WTC11 (cell line): ENCODE measurements at regions not wholly inside any gene's neighbourhood (a gene's known extent, or its start where the extent isn't known, plus 50 kb on each side); places are given as distances from the start of the nearest gene placed in this dataset.

Experiments used
- ATAC-seq: fragments of 200-7000 bp; cut with Tn5 transposase; 2 replicates; pipeline ENCODE4 v1.10.0; 2021; ENCODE audit warnings: mild to moderate bottlenecking, moderate library complexity
- CTCF ChIA-PET: fragments of 300-600 bp; sonication (Branson Sonifier 250); formaldehyde crosslinking; loops from one replicate; lab custom pipeline; 2021; ENCODE audit warnings: antibody characterized with exemption; lab: Charles Lee
- POLR2A ChIA-PET: fragments of 350-600 bp; sonication (Branson Sonifier 250); formaldehyde crosslinking; loops from one replicate; lab custom pipeline; 2021; ENCODE audit warnings: antibody characterized with exemption; lab: Charles Lee
- DNase-seq: peaks from one replicate; pipeline ENCODE4 v3.0.0; 2021; ENCODE audit warnings: low spot score
- H3K27ac Mint-ChIP-seq: 2 replicates; pipeline ENCODE4 v1.8.0; 2021; ENCODE audit warnings: mixed read lengths
- H3K27me3 Mint-ChIP-seq: 2 replicates; pipeline ENCODE4 v1.8.0; 2021; ENCODE audit warnings: low read depth, mild to moderate bottlenecking, moderate library complexity, mixed read lengths
- H3K36me3 Mint-ChIP-seq: 2 replicates; pipeline ENCODE4 v1.8.0; 2021; ENCODE audit warnings: mixed read lengths
- H3K4me1 Mint-ChIP-seq: 2 replicates; pipeline ENCODE4 v1.8.0; 2022; ENCODE audit warnings: mixed read lengths
- H3K4me3 Mint-ChIP-seq: 2 replicates; pipeline ENCODE4 v1.8.0; 2021; ENCODE audit warnings: mild to moderate bottlenecking, moderate library complexity, mixed read lengths
- H3K9me3 Mint-ChIP-seq: 2 replicates; pipeline ENCODE4 v1.8.0; 2021; ENCODE audit warnings: mixed read lengths
- FOXJ3 ChIP-seq: sonication (generic); formaldehyde crosslinking; IDR thresholded peaks from 2 replicates; pipeline ENCODE4 v1.9.0; 2021; ENCODE audit warnings: missing genetic modification reagents, mild to moderate bottlenecking, borderline replicate concordance
- GRHL2 ChIP-seq: fragments of 250-450 bp; sonication (Bioruptor Pico); IDR thresholded peaks from 2 replicates; pipeline ENCODE4 v1.8.0; 2022; ENCODE audit warnings: mild to moderate bottlenecking, moderate library complexity; ENCODE audit not compliant: insufficient replicate concordance, severe bottlenecking
- NFATC4 ChIP-seq: fragments of 250-450 bp; sonication (Bioruptor Pico); IDR thresholded peaks from 2 replicates; pipeline ENCODE4 v1.9.0; 2021; ENCODE audit warnings: mild to moderate bottlenecking
- NR2C2 ChIP-seq: sonication (generic); formaldehyde crosslinking; IDR thresholded peaks from 2 replicates; pipeline ENCODE4 v1.8.0; 2022; ENCODE audit warnings: mild to moderate bottlenecking, missing genetic modification reagents
- PRRX2 ChIP-seq: fragments of 250-450 bp; sonication (Bioruptor Pico); IDR thresholded peaks from 2 replicates; pipeline ENCODE4 v1.8.0; 2021; ENCODE audit warnings: mild to moderate bottlenecking
- TP53 ChIP-seq: sonication (generic); formaldehyde crosslinking; IDR thresholded peaks from 2 replicates; pipeline ENCODE4 v1.8.1; 2023; ENCODE audit warnings: mild to moderate bottlenecking, missing genetic modification reagents
- ZNF121 ChIP-seq: sonication (generic); formaldehyde crosslinking; IDR thresholded peaks from 2 replicates; pipeline ENCODE4 v1.8.0; 2023; ENCODE audit warnings: missing genetic modification reagents
- ZNF232 ChIP-seq: sonication (generic); formaldehyde crosslinking; IDR thresholded peaks from 2 replicates; pipeline ENCODE4 v1.8.0; 2022; ENCODE audit warnings: mild to moderate bottlenecking, missing genetic modification reagents
- ZNF423 ChIP-seq: fragments of 250-450 bp; sonication (Bioruptor Pico); IDR thresholded peaks from 2 replicates; pipeline ENCODE4 v2.1.2; 2022; ENCODE audit warnings: mild to moderate bottlenecking, moderate library complexity
- TF ChIP-seq, protein P1 (sequence below): sonication (generic); formaldehyde crosslinking; IDR thresholded peaks from 2 replicates; pipeline ENCODE4 v1.8.1; 2023; ENCODE audit warnings: mild to moderate bottlenecking, missing genetic modification reagents
- TF ChIP-seq, protein P2 (sequence below): sonication (generic); formaldehyde crosslinking; IDR thresholded peaks from 2 replicates; pipeline ENCODE4 v1.8.1; 2023; ENCODE audit warnings: mild to moderate bottlenecking, missing genetic modification reagents, borderline replicate concordance
- TF ChIP-seq, protein P3 (sequence below): sonication (generic); formaldehyde crosslinking; IDR thresholded peaks from 2 replicates; pipeline ENCODE4 v1.8.1; 2022; ENCODE audit warnings: mild to moderate bottlenecking, moderate library complexity, missing genetic modification reagents
- TF ChIP-seq, protein P4 (sequence below): sonication (generic); formaldehyde crosslinking; IDR thresholded peaks from 2 replicates; pipeline ENCODE4 v1.8.1; 2022; ENCODE audit warnings: low read depth, missing genetic modification reagents, borderline replicate concordance
- TF ChIP-seq, protein P5 (sequence below): sonication (generic); formaldehyde crosslinking; IDR thresholded peaks from 2 replicates; pipeline ENCODE4 v1.8.1; 2023; ENCODE audit warnings: mild to moderate bottlenecking, moderate library complexity, missing genetic modification reagents
- TF ChIP-seq, protein P6 (sequence below): fragments of 250-450 bp; sonication (Bioruptor Pico); IDR thresholded peaks from 2 replicates; pipeline ENCODE4 v1.9.0; 2021; ENCODE audit warnings: moderate library complexity, mild to moderate bottlenecking, inconsistent platforms, borderline replicate concordance
- TF ChIP-seq, protein P7 (sequence below): sonication (generic); formaldehyde crosslinking; IDR thresholded peaks from 2 replicates; pipeline ENCODE4 v1.8.0; 2023; ENCODE audit warnings: mild to moderate bottlenecking, missing genetic modification reagents

DNA sequence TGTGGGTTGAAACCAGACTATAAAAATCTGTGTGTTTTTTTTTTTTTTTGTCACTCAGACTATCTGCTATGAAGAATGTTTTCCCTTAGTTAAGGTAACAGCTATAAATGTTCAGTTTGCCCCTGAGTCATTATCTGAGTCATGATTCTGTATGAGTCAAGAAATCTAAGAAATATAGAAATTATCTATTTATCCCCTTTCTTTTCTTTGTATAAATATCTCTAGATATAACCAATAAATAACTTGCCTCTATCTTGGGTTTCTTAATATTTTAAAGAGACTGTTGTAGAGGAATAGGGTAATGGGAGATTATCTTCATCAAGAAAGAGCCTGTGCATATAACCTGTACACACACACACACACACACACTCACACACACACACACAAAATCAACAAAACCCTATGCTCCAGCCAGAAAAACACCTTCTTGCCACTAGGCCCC lies 161.7 kb upstream of the EEA1 start:
- H3K27ac Mint-ChIP-seq = no peak overlapping the region

DNA sequence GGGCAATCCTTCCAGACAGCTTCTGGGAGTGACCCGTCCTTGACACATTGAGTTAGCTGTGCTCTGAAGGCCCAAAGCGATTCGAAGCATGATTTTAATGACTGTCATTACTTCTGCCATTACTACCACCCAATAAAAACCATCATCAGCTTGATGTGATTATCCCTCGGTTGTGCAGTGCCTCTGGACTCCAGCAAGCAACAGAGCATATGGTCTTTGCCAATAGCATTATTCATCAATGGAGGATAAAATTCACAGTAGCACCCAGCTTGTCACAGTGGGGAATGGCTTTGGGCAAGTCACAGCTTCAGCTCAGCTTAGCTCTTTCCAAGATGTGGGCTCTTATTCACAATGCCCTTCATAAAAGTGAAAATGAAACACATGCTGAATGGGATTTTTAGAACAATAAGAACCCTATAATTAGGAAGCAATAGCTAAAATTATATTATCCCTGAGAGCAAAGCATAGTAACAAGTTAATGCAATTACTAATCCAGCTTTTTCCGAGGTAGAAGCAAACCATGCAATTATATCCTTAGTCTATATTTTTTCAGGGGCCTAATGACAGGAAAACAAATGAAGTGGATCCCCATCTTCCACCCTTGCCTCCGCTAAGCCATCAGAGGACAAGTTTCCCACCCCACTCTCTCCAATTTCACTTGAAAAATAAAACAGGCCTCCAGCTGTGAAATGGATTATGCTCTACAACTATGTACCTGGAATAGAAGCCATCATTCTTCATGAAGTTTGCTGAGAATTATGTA lies 163.0 kb upstream of the EEA1 start:
- no peaks in the 10 kb centered on the region for H3K36me3 Mint-ChIP-seq
- POLR2A ChIA-PET = no interaction called here
- no peaks in the 10 kb centered on the region for H3K9me3 Mint-ChIP-seq
- no peak overlapping the region for H3K4me3 Mint-ChIP-seq
- CTCF ChIA-PET = no interaction called here
- DNase-seq (no peak), ATAC-seq (no peak)
- H3K27me3 Mint-ChIP-seq = no peaks in the 10 kb centered on the region
- no peak overlapping the region for H3K27ac Mint-ChIP-seq
- H3K4me1 Mint-ChIP-seq = peaks cover 16% of the 10 kb centered on the region
- TF ChIP-seq, protein P1, sequence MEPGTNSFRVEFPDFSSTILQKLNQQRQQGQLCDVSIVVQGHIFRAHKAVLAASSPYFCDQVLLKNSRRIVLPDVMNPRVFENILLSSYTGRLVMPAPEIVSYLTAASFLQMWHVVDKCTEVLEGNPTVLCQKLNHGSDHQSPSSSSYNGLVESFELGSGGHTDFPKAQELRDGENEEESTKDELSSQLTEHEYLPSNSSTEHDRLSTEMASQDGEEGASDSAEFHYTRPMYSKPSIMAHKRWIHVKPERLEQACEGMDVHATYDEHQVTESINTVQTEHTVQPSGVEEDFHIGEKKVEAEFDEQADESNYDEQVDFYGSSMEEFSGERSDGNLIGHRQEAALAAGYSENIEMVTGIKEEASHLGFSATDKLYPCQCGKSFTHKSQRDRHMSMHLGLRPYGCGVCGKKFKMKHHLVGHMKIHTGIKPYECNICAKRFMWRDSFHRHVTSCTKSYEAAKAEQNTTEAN (CRISPR knock-in tag) = no peak
- TF ChIP-seq, protein P2, sequence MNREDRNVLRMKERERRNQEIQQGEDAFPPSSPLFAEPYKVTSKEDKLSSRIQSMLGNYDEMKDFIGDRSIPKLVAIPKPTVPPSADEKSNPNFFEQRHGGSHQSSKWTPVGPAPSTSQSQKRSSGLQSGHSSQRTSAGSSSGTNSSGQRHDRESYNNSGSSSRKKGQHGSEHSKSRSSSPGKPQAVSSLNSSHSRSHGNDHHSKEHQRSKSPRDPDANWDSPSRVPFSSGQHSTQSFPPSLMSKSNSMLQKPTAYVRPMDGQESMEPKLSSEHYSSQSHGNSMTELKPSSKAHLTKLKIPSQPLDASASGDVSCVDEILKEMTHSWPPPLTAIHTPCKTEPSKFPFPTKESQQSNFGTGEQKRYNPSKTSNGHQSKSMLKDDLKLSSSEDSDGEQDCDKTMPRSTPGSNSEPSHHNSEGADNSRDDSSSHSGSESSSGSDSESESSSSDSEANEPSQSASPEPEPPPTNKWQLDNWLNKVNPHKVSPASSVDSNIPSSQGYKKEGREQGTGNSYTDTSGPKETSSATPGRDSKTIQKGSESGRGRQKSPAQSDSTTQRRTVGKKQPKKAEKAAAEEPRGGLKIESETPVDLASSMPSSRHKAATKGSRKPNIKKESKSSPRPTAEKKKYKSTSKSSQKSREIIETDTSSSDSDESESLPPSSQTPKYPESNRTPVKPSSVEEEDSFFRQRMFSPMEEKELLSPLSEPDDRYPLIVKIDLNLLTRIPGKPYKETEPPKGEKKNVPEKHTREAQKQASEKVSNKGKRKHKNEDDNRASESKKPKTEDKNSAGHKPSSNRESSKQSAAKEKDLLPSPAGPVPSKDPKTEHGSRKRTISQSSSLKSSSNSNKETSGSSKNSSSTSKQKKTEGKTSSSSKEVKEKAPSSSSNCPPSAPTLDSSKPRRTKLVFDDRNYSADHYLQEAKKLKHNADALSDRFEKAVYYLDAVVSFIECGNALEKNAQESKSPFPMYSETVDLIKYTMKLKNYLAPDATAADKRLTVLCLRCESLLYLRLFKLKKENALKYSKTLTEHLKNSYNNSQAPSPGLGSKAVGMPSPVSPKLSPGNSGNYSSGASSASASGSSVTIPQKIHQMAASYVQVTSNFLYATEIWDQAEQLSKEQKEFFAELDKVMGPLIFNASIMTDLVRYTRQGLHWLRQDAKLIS (CRISPR knock-in tag) = no peak
- TF ChIP-seq, protein P3, sequence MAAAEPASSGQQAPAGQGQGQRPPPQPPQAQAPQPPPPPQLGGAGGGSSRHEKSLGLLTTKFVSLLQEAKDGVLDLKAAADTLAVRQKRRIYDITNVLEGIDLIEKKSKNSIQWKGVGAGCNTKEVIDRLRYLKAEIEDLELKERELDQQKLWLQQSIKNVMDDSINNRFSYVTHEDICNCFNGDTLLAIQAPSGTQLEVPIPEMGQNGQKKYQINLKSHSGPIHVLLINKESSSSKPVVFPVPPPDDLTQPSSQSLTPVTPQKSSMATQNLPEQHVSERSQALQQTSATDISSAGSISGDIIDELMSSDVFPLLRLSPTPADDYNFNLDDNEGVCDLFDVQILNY (CRISPR knock-in tag) = no peak
- no peak for TF ChIP-seq TP53 (CRISPR knock-in tag)
- TF ChIP-seq, protein P4, sequence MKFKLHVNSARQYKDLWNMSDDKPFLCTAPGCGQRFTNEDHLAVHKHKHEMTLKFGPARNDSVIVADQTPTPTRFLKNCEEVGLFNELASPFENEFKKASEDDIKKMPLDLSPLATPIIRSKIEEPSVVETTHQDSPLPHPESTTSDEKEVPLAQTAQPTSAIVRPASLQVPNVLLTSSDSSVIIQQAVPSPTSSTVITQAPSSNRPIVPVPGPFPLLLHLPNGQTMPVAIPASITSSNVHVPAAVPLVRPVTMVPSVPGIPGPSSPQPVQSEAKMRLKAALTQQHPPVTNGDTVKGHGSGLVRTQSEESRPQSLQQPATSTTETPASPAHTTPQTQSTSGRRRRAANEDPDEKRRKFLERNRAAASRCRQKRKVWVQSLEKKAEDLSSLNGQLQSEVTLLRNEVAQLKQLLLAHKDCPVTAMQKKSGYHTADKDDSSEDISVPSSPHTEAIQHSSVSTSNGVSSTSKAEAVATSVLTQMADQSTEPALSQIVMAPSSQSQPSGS (CRISPR knock-in tag) = no peak
- TF ChIP-seq, protein P5, sequence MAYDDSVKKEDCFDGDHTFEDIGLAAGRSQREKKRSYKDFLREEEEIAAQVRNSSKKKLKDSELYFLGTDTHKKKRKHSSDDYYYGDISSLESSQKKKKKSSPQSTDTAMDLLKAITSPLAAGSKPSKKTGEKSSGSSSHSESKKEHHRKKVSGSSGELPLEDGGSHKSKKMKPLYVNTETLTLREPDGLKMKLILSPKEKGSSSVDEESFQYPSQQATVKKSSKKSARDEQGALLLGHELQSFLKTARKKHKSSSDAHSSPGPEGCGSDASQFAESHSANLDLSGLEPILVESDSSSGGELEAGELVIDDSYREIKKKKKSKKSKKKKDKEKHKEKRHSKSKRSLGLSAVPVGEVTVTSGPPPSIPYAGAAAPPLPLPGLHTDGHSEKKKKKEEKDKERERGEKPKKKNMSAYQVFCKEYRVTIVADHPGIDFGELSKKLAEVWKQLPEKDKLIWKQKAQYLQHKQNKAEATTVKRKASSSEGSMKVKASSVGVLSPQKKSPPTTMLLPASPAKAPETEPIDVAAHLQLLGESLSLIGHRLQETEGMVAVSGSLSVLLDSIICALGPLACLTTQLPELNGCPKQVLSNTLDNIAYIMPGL (CRISPR knock-in tag) = no peak
- TF ChIP-seq PRRX2 (CRISPR knock-in tag) = no peak
- no peak for TF ChIP-seq ZNF232 (CRISPR knock-in tag)
- TF ChIP-seq ZNF423 (CRISPR knock-in tag) = no peak
- TF ChIP-seq FOXJ3 (CRISPR knock-in tag) = no peak
- TF ChIP-seq NFATC4 (CRISPR knock-in tag) = no peak
- no peak for TF ChIP-seq NR2C2 (CRISPR knock-in tag)
- TF ChIP-seq, protein P6, sequence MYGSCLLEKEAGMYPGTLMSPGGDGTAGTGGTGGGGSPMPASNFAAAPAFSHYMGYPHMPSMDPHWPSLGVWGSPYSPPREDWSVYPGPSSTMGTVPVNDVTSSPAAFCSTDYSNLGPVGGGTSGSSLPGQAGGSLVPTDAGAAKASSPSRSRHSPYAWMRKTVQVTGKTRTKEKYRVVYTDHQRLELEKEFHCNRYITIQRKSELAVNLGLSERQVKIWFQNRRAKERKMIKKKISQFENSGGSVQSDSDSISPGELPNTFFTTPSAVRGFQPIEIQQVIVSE (CRISPR knock-in tag) = no peak

More for the DNA sequence above, 161.7 kb upstream of the EEA1 start:
- no peak for DNase-seq
- Mint-ChIP-seq H3K4me1 (peaks cover 16% of the 10 kb centered on the region), H3K36me3 (peaks cover 10% of the 10 kb centered on the region), H3K27me3 (no peaks in the 10 kb centered on the region), H3K9me3 (peaks cover 12% of the 10 kb centered on the region), H3K4me3 (no peak overlapping the region)
- no peak for ATAC-seq
- TF ChIP-seq GRHL2 (CRISPR knock-in tag) = no peak
- TF ChIP-seq, protein P4 (CRISPR knock-in tag) = no peak
- TF ChIP-seq ZNF121 (CRISPR knock-in tag) = no peak
- TF ChIP-seq ZNF423 (CRISPR knock-in tag) = no peak
- TF ChIP-seq, protein P7, sequence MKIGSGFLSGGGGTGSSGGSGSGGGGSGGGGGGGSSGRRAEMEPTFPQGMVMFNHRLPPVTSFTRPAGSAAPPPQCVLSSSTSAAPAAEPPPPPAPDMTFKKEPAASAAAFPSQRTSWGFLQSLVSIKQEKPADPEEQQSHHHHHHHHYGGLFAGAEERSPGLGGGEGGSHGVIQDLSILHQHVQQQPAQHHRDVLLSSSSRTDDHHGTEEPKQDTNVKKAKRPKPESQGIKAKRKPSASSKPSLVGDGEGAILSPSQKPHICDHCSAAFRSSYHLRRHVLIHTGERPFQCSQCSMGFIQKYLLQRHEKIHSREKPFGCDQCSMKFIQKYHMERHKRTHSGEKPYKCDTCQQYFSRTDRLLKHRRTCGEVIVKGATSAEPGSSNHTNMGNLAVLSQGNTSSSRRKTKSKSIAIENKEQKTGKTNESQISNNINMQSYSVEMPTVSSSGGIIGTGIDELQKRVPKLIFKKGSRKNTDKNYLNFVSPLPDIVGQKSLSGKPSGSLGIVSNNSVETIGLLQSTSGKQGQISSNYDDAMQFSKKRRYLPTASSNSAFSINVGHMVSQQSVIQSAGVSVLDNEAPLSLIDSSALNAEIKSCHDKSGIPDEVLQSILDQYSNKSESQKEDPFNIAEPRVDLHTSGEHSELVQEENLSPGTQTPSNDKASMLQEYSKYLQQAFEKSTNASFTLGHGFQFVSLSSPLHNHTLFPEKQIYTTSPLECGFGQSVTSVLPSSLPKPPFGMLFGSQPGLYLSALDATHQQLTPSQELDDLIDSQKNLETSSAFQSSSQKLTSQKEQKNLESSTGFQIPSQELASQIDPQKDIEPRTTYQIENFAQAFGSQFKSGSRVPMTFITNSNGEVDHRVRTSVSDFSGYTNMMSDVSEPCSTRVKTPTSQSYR (CRISPR knock-in tag) = no peak
- POLR2A ChIA-PET = no interaction called here
- CTCF ChIA-PET = no interaction called here
